Neural progenitor cell (in vitro differentiated cells): ENCODE measurements at regions not wholly inside any gene's neighbourhood (a gene's known extent, or its start where the extent isn't known, plus 50 kb on each side); places are given as distances from the start of the nearest gene placed in this dataset.

Experiments
- DNase-seq: peaks from one replicate; pipeline ENCODE4 v3.0.0-alpha.2; 2016; ENCODE audit warnings: low spot score
- H2AFZ ChIP-seq: fragments of 200-600 bp; sonication (generic); replicated peaks from 2 replicates; pipeline ENCODE4 v1.6.1; 2016; ENCODE audit warnings: antibody characterized with exemption
- H3F3A ChIP-seq: fragments of 200-600 bp; sonication (generic); 2 replicates; pipeline ENCODE4 v1.6.1; 2016; ENCODE audit warnings: antibody characterized with exemption, low read depth
- H3K27ac ChIP-seq: fragments of 200-600 bp; sonication (generic); 2 replicates; pipeline ENCODE4 v1.5.1; 2016; ENCODE audit warnings: mild to moderate bottlenecking
- H3K27me3 ChIP-seq: fragments of 200-600 bp; sonication (generic); 2 replicates; pipeline ENCODE4 v1.6.1; 2016; ENCODE audit warnings: mild to moderate bottlenecking, moderate library complexity
- H3K36me3 ChIP-seq: fragments of 200-600 bp; sonication (generic); 2 replicates; pipeline ENCODE4 v1.5.1; 2016
- H3K4me1 ChIP-seq: fragments of 200-600 bp; sonication (generic); 2 replicates; pipeline ENCODE4 v1.6.1; 2016; ENCODE audit warnings: mixed run types
- H3K4me2 ChIP-seq: fragments of 200-600 bp; sonication (generic); 2 replicates; pipeline ENCODE4 v1.6.1; 2016
- H3K4me3 ChIP-seq: fragments of 200-600 bp; sonication (generic); 2 replicates; pipeline ENCODE4 v1.5.1; 2016
- H3K79me2 ChIP-seq: fragments of 200-600 bp; sonication (generic); 2 replicates; pipeline ENCODE4 v1.6.1; 2016; ENCODE audit warnings: low read depth
- H3K9ac ChIP-seq: fragments of 200-600 bp; sonication (generic); 2 replicates; pipeline ENCODE4 v1.6.1; 2016
- H3K9me3 ChIP-seq: fragments of 200-600 bp; sonication (generic); 2 replicates; pipeline ENCODE4 v1.5.1; 2016; ENCODE audit warnings: low read depth
- H4K20me1 ChIP-seq: fragments of 200-600 bp; sonication (generic); 2 replicates; pipeline ENCODE4 v1.6.1; 2016; ENCODE audit warnings: low read depth
- H3K27ac Mint-ChIP-seq: 3 replicates; pipeline ENCODE4 v1.8.0; 2021; ENCODE audit warnings: mixed read lengths
- H3K27me3 Mint-ChIP-seq: 2 replicates; pipeline ENCODE4 v1.8.0; 2022; ENCODE audit warnings: low read depth, mild to moderate bottlenecking, inconsistent platforms, moderate library complexity, mixed read lengths; ENCODE audit not compliant: insufficient read depth
- H3K36me3 Mint-ChIP-seq: 3 replicates; pipeline ENCODE4 v1.8.0; 2021; ENCODE audit warnings: mixed read lengths
- H3K4me1 Mint-ChIP-seq: 3 replicates; pipeline ENCODE4 v1.8.0; 2021; ENCODE audit warnings: mixed read lengths
- H3K4me3 Mint-ChIP-seq: 3 replicates; pipeline ENCODE4 v1.8.0; 2021; ENCODE audit warnings: mild to moderate bottlenecking, moderate library complexity, mixed read lengths
- H3K9me3 Mint-ChIP-seq: 3 replicates; pipeline ENCODE4 v1.8.0; 2020; ENCODE audit warnings: mixed read lengths
- CTCF ChIP-seq: fragments of 200-600 bp; sonication (generic); IDR thresholded peaks from 2 replicates; pipeline ENCODE4 v1.5.1; 2017; ENCODE audit warnings: antibody characterized with exemption, mild to moderate bottlenecking
- EZH2 ChIP-seq: fragments of 200-600 bp; sonication (generic); IDR thresholded peaks from 2 replicates; pipeline ENCODE4 v1.6.1; 2017; ENCODE audit warnings: antibody characterized with exemption, mild to moderate bottlenecking, moderate library complexity
- EZH2phosphoT487 ChIP-seq: fragments of 200-600 bp; sonication (generic); IDR thresholded peaks from 2 replicates; pipeline ENCODE4 v1.6.1; 2017; ENCODE audit warnings: antibody characterized with exemption

- H3K27ac ChIP-seq = peak overlapping the region; percentile 51
- peak overlapping the region; percentile 39 for H3K4me2 ChIP-seq
- no peaks in the 10 kb centered on the region for H3K27me3 ChIP-seq
- H3K4me3 ChIP-seq = no peak overlapping the region
- peaks cover 20% of the 10 kb centered on the region for H3K4me1 Mint-ChIP-seq
- H3K9me3 ChIP-seq = no peaks in the 10 kb centered on the region
- no peaks in the 10 kb centered on the region for H3K36me3 ChIP-seq
- H3F3A ChIP-seq = peaks cover 11% of the 10 kb centered on the region
- no peaks in the 10 kb centered on the region for H4K20me1 ChIP-seq
- peak; percentile 70 for DNase-seq
- no peaks in the 10 kb centered on the region for H3K79me2 ChIP-seq
- no peaks in the 10 kb centered on the region for H3K27me3 Mint-ChIP-seq
- peaks cover 18% of the 10 kb centered on the region for H3K4me1 ChIP-seq
- no peaks in the 10 kb centered on the region for H3K36me3 Mint-ChIP-seq
- no peaks in the 10 kb centered on the region for H3K9me3 Mint-ChIP-seq
- H3K9ac ChIP-seq = no peak overlapping the region
- peak overlapping the region; percentile 84 for H3K27ac Mint-ChIP-seq
- H2AFZ ChIP-seq = no peak overlapping the region
- H3K4me3 Mint-ChIP-seq = no peak overlapping the region
- no peak for TF ChIP-seq CTCF
- TF ChIP-seq EZH2phosphoT487 = no peak
- TF ChIP-seq EZH2 = no peak
Measured at GRCh38 chr3:59677747-59678702, 628.2 kb upstream of the CFAP20DC start.

DNA sequence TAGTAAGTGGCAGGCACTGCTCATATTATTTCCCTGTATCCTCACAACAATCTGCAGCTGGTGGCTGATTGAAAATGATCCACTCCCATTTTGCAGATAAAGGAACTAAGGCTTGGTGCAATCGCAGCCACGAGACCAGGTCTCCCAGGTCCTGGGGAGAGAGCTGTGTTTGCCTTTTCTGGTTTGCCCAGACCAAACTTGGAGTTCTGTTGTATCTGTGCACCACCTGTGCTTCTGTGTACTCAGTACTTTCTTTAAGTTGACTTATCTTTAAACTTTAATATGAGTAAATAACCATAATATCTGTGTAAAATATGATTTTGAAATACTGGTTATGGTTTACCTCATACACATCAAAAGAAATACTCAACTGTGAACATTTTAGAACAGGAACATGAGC lies 625.7 kb upstream of the CFAP20DC start:
- no peak overlapping the region for H3K4me3 Mint-ChIP-seq
- H3K36me3 ChIP-seq = no peaks in the 10 kb centered on the region
- H3K79me2 ChIP-seq = no peaks in the 10 kb centered on the region
- no peak overlapping the region for H3K4me3 ChIP-seq
- peaks cover 18% of the 10 kb centered on the region for H3K4me1 ChIP-seq
- no peaks in the 10 kb centered on the region for H3K9me3 ChIP-seq
- no peaks in the 10 kb centered on the region for H3K27me3 Mint-ChIP-seq
- no peaks in the 10 kb centered on the region for H3K9me3 Mint-ChIP-seq
- no peaks in the 10 kb centered on the region for H3K27me3 ChIP-seq
- H2AFZ ChIP-seq = no peak overlapping the region
- no peak for DNase-seq
- H3K27ac ChIP-seq = no peak overlapping the region
- H3K9ac ChIP-seq = no peak overlapping the region
- H3K4me2 ChIP-seq = no peak overlapping the region
- peaks cover 20% of the 10 kb centered on the region for H3K4me1 Mint-ChIP-seq
- H4K20me1 ChIP-seq = no peaks in the 10 kb centered on the region
- no peaks in the 10 kb centered on the region for H3K36me3 Mint-ChIP-seq
- H3F3A ChIP-seq = peaks cover 11% of the 10 kb centered on the region
- H3K27ac Mint-ChIP-seq = no peak overlapping the region
- no peak for TF ChIP-seq EZH2
- TF ChIP-seq CTCF = no peak
- no peak for TF ChIP-seq EZH2phosphoT487

GRCh38 chr3:59663076-59663850 lies 613.4 kb upstream of the CFAP20DC start:
- no peaks in the 10 kb centered on the region for H3K36me3 Mint-ChIP-seq
- H3K27me3 ChIP-seq = no peaks in the 10 kb centered on the region
- H3K4me3 Mint-ChIP-seq = no peak overlapping the region
- no peaks in the 10 kb centered on the region for H3K79me2 ChIP-seq
- H3K27ac Mint-ChIP-seq = no peak overlapping the region
- TF ChIP-seq CTCF (no peak), EZH2 (no peak), EZH2phosphoT487 (no peak)
- H2AFZ ChIP-seq = no peak overlapping the region
- H3K27me3 Mint-ChIP-seq = peaks cover 5% of the 10 kb centered on the region
- H3K36me3 ChIP-seq = no peaks in the 10 kb centered on the region
- H3K27ac ChIP-seq = no peak overlapping the region
- no peak overlapping the region for H3K4me2 ChIP-seq
- H3K9ac ChIP-seq = no peak overlapping the region
- no peaks in the 10 kb centered on the region for H3F3A ChIP-seq
- H3K4me1 ChIP-seq = peaks cover 4% of the 10 kb centered on the region
- H3K4me1 Mint-ChIP-seq = peaks cover 2% of the 10 kb centered on the region
- no peaks in the 10 kb centered on the region for H3K9me3 ChIP-seq
- H3K9me3 Mint-ChIP-seq = no peaks in the 10 kb centered on the region
- no peak overlapping the region for H3K4me3 ChIP-seq
- H4K20me1 ChIP-seq = no peaks in the 10 kb centered on the region
- no peak for DNase-seq
